Keratinocyte (primary cell): ENCODE measurements at regions not wholly inside any gene's neighbourhood (a gene's known extent, or its start where the extent isn't known, plus 50 kb on each side); places are given as distances from the start of the nearest gene placed in this dataset.

ENCODE experiments used
- DNase-seq: peaks from one replicate; pipeline ENCODE4 v3.0.0-alpha.2; 2011; ENCODE audit warnings: low read depth, missing footprints, low spot score
- FAIRE-seq: peaks from 2 replicates; lab custom pipeline; 2011; peaks lifted over from hg19 to GRCh38; lab: Jason Lieb, UNC
- H2AFZ ChIP-seq: 2 replicates; pipeline ENCODE4 v1.6.0; 2012; ENCODE audit warnings: low read length, control low read depth, inconsistent platforms; ENCODE audit not compliant: control insufficient read depth
- H3K27ac ChIP-seq: 2 replicates; pipeline ENCODE4 v1.5.1; 2011; ENCODE audit warnings: low read length; ENCODE audit not compliant: control insufficient read depth, insufficient read depth
- H3K27me3 ChIP-seq: 3 replicates; pipeline ENCODE4 v1.6.0; 2011; ENCODE audit warnings: low read length; ENCODE audit not compliant: control insufficient read depth, insufficient read depth; ENCODE audit errors: extremely low read depth
- H3K36me3 ChIP-seq, 2 experiments: 2 replicates in 1 of 2; 3 replicates in 1 of 2; pipeline ENCODE4 v1.5.1; 2011; ENCODE audit warnings: low read length in 2 of 2, mild to moderate bottlenecking in 1 of 2; ENCODE audit not compliant: control insufficient read depth in 2 of 2, insufficient read depth in 2 of 2; ENCODE audit errors: extremely low read depth in 1 of 2
- H3K4me1 ChIP-seq: 3 replicates; pipeline ENCODE4 v1.5.1; 2011; ENCODE audit warnings: low read length; ENCODE audit not compliant: control insufficient read depth, insufficient read depth; ENCODE audit errors: extremely low read depth
- H3K4me2 ChIP-seq: 3 replicates; pipeline ENCODE4 v1.6.0; 2011; ENCODE audit warnings: low read depth, low read length; ENCODE audit not compliant: control insufficient read depth, insufficient read depth; ENCODE audit errors: extremely low read depth
- H3K4me3 ChIP-seq, 3 experiments: fragments of 200-600 bp in 1 of 3; sonication (generic) in 1 of 3; 2 replicates in 2 of 3; 3 replicates in 1 of 3; pipeline ENCODE4 v1.5.1; 2011 to 2016; ENCODE audit warnings: low read length in 3 of 3, mild to moderate bottlenecking in 3 of 3, control low read depth in 2 of 3, inconsistent platforms in 1 of 3, low read depth in 1 of 3, mixed read lengths in 1 of 3, mixed run types in 1 of 3, moderate library complexity in 1 of 3; ENCODE audit not compliant: control insufficient read depth in 2 of 3, insufficient read depth in 2 of 3; ENCODE audit errors: extremely low read depth in 1 of 3
- H3K79me2 ChIP-seq: 2 replicates; pipeline ENCODE4 v1.6.0; 2012; ENCODE audit warnings: low read length; ENCODE audit not compliant: control insufficient read depth, insufficient read depth
- H3K9ac ChIP-seq: 3 replicates; pipeline ENCODE4 v1.6.0; 2011; ENCODE audit warnings: low read length; ENCODE audit not compliant: control insufficient read depth, insufficient read depth; ENCODE audit errors: extremely low read depth
- H3K9me1 ChIP-seq: 3 replicates; pipeline ENCODE4 v1.6.0; 2011; ENCODE audit warnings: low read length; ENCODE audit not compliant: control insufficient read depth, insufficient read depth; ENCODE audit errors: extremely low read depth
- H3K9me3 ChIP-seq: 2 replicates; pipeline ENCODE4 v1.5.1; 2012; ENCODE audit warnings: low read depth, low read length; ENCODE audit not compliant: control insufficient read depth
- H4K20me1 ChIP-seq: 3 replicates; pipeline ENCODE4 v1.6.0; 2011; ENCODE audit warnings: low read length; ENCODE audit not compliant: control insufficient read depth, insufficient read depth; ENCODE audit errors: extremely low read depth
- EZH2 ChIP-seq: IDR thresholded peaks from one replicate; pipeline ENCODE4 v1.6.1; 2012; ENCODE audit warnings: inconsistent platforms, mild to moderate bottlenecking, low read length, moderate library complexity
- dilution Hi-C: fragments of 300-500 bp; cut with MboI; formaldehyde crosslinking; loops from one replicate; pipeline ENCODE4 v1.7.0; 2020; ENCODE audit warnings: low sequenced_read_pairs; ENCODE audit not compliant: extremely low pct_ligation_motif_present
- TF ChIP-seq, protein P1 (sequence below), 3 experiments: IDR thresholded peaks in 1 of 3; conservative IDR thresholded peaks in 1 of 3; optimal IDR thresholded peaks in 1 of 3; 2 replicates in 2 of 3; 3 replicates in 1 of 3; pipeline versions ENCODE3 to v1.5.1; 2011; ENCODE audit warnings: low read length in 3 of 3, mild to moderate bottlenecking in 3 of 3, moderate library complexity in 2 of 3, control low read depth in 1 of 3, inconsistent platforms in 1 of 3; ENCODE audit not compliant: insufficient read depth in 2 of 3; ENCODE audit errors: extremely low read depth in 1 of 3

DNA sequence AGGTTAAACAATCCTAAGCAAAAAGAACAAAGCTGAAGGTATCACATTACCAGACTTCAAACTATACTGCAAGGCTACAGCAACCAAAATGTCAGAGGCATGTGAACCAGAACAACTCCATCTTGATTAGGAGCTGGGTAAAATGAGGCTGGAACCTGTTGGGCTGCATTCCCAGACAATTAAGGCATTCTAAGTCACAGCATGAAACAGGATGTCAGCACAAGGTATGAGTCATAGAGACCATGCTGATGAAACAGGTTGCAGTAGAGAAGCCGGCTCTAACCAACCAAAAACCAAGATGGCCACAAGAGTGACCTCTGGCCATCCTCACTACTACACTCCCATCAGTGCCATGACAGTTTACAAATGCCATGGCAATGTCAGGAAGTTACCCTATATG is 252.0 kb downstream of the RASEF start:
- TF ChIP-seq EZH2, result no peak
- TF ChIP-seq, protein P1, sequence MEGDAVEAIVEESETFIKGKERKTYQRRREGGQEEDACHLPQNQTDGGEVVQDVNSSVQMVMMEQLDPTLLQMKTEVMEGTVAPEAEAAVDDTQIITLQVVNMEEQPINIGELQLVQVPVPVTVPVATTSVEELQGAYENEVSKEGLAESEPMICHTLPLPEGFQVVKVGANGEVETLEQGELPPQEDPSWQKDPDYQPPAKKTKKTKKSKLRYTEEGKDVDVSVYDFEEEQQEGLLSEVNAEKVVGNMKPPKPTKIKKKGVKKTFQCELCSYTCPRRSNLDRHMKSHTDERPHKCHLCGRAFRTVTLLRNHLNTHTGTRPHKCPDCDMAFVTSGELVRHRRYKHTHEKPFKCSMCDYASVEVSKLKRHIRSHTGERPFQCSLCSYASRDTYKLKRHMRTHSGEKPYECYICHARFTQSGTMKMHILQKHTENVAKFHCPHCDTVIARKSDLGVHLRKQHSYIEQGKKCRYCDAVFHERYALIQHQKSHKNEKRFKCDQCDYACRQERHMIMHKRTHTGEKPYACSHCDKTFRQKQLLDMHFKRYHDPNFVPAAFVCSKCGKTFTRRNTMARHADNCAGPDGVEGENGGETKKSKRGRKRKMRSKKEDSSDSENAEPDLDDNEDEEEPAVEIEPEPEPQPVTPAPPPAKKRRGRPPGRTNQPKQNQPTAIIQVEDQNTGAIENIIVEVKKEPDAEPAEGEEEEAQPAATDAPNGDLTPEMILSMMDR (optimal IDR thresholded peaks at IDR 0.05 in 1 of 3, IDR thresholded peaks at IDR 0.05 in 1 of 3, conservative IDR thresholded peaks at IDR 0.05 in 1 of 3; ENCODE audit: extremely low read depth in 1 of 3, insufficient read depth in 2 of 3, low read length in 3 of 3), result no peak

GRCh38 chr9:82819260-82819659 is 243.7 kb downstream of the RASEF start:
- no peak overlapping the region for H3K27ac ChIP-seq
- no peaks in the 10 kb centered on the region for H3K9me3 ChIP-seq
- no peaks in the 10 kb centered on the region for H4K20me1 ChIP-seq
- no peaks in the 10 kb centered on the region for H3K27me3 ChIP-seq
- no peaks in the 10 kb centered on the region for H3K79me2 ChIP-seq
- no peak overlapping the region for H2AFZ ChIP-seq
- TF ChIP-seq, protein P1 (optimal IDR thresholded peaks at IDR 0.05 in 1 of 3, IDR thresholded peaks at IDR 0.05 in 1 of 3, conservative IDR thresholded peaks at IDR 0.05 in 1 of 3; ENCODE audit: extremely low read depth in 1 of 3, insufficient read depth in 2 of 3, low read length in 3 of 3), result no peak
- no peak for TF ChIP-seq EZH2
- FAIRE-seq (no peak), DNase-seq (no peak)
- no peak overlapping the region for H3K4me2 ChIP-seq
- H3K9ac ChIP-seq, result no peak overlapping the region
- no peaks in the 10 kb centered on the region for H3K4me1 ChIP-seq
- dilution Hi-C loops, result no loop called here
- no peaks in the 10 kb centered on the region for H3K9me1 ChIP-seq
- no peaks in the 10 kb centered on the region for H3K36me3 ChIP-seq
- no peak overlapping the region for H3K4me3 ChIP-seq

More for the DNA sequence above, 252.0 kb downstream of the RASEF start:
- Histone ChIP-seq H3K27me3 (no peaks in the 10 kb centered on the region), H3K79me2 (no peaks in the 10 kb centered on the region), H3K27ac (peak overlapping the region; percentile 48), H2AFZ (peak overlapping the region; percentile 65), H3K4me3 (no peak overlapping the region), H3K4me2 (peak overlapping the region; percentile 6), H4K20me1 (no peaks in the 10 kb centered on the region), H3K9ac (no peak overlapping the region), H3K36me3 (no peaks in the 10 kb centered on the region), H3K4me1 (peaks cover 5% of the 10 kb centered on the region), H3K9me3 (no peaks in the 10 kb centered on the region), H3K9me1 (no peaks in the 10 kb centered on the region)
- FAIRE-seq (peak; percentile 26), DNase-seq (peak; percentile 38)
- dilution Hi-C loops, result no loop called here
